GM06990 (cell line): ENCODE measurements at regions not wholly inside any gene's neighbourhood (a gene's known extent, or its start where the extent isn't known, plus 50 kb on each side); places are given as distances from the start of the nearest gene placed in this dataset.

Experiments
- DNase-seq: peaks from one replicate; pipeline ENCODE4 v3.0.0-alpha.2; 2011; ENCODE audit not compliant: insufficient read length; ENCODE audit errors: extremely low read depth
- H3K27me3 ChIP-seq: replicated peaks from 2 replicates; pipeline ENCODE4 v1.6.0; 2011; ENCODE audit warnings: low read length; ENCODE audit not compliant: control insufficient read depth, insufficient read depth
- H3K36me3 ChIP-seq: 2 replicates; pipeline ENCODE4 v1.5.1; 2011; ENCODE audit warnings: low read length; ENCODE audit not compliant: control insufficient read depth, insufficient read depth
- H3K4me3 ChIP-seq: replicated peaks from 2 replicates; pipeline ENCODE4 v1.5.1; 2011; ENCODE audit warnings: low read depth, mild to moderate bottlenecking, control low read depth, low read length
- TF ChIP-seq, protein P1 (sequence below): IDR thresholded peaks from 2 replicates; pipeline ENCODE4 v1.5.1; 2011; ENCODE audit warnings: low read length, control low read depth, mild to moderate bottlenecking, inconsistent platforms; ENCODE audit not compliant: insufficient read depth, poor library complexity, severe bottlenecking

DNA sequence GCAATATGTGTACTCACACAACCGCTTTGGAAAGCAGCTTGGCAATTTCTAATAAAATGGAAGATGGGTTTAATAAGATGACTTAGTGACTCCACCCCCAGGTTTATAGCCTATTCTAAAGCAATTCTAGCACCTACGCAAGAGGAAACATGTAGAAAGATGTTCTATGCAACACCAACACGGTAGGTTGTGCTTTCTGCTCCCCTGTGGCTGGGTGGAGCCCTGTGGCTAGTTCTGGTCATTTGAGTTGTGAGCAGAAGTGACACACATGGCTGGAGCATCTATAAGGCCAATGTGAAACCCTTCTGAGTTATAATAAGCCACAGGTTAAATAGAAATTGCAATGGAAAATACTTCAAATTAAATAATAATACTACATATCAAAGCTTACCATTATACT is 310.7 kb downstream of the CD83 start:
- Histone ChIP-seq H3K27me3 (no peaks in the 10 kb centered on the region; the same call in 1 of the 2 replicates), H3K4me3 (no peak overlapping the region), H3K36me3 (no peaks in the 10 kb centered on the region)
- no peak for DNase-seq
- TF ChIP-seq, protein P1, sequence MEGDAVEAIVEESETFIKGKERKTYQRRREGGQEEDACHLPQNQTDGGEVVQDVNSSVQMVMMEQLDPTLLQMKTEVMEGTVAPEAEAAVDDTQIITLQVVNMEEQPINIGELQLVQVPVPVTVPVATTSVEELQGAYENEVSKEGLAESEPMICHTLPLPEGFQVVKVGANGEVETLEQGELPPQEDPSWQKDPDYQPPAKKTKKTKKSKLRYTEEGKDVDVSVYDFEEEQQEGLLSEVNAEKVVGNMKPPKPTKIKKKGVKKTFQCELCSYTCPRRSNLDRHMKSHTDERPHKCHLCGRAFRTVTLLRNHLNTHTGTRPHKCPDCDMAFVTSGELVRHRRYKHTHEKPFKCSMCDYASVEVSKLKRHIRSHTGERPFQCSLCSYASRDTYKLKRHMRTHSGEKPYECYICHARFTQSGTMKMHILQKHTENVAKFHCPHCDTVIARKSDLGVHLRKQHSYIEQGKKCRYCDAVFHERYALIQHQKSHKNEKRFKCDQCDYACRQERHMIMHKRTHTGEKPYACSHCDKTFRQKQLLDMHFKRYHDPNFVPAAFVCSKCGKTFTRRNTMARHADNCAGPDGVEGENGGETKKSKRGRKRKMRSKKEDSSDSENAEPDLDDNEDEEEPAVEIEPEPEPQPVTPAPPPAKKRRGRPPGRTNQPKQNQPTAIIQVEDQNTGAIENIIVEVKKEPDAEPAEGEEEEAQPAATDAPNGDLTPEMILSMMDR, result no peak

DNA sequence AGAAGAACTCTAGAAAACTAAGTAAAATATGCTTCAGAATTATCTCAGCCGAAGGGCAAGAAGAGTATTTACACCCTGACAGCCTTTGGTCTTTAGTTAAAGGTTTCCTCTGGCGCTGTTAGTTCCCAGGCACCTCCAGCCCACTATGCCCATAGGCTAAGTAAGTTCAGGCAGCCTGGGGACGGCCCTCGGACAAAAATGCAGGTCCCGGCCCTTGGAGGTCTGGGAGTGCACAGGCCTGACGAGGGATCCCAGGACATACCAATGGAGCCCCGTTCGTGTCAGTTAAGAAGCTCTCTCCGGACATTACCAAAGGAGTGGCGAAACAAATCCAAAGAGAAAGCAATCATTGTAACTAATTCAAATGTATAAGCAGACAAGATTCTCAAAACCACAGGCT is 311.8 kb downstream of the CD83 start:
- Histone ChIP-seq H3K36me3 (no peaks in the 10 kb centered on the region), H3K4me3 (no peak overlapping the region), H3K27me3 (no peaks in the 10 kb centered on the region; the same call in 1 of the 2 replicates)
- TF ChIP-seq, protein P1, result no peak
- no peak for DNase-seq

DNA sequence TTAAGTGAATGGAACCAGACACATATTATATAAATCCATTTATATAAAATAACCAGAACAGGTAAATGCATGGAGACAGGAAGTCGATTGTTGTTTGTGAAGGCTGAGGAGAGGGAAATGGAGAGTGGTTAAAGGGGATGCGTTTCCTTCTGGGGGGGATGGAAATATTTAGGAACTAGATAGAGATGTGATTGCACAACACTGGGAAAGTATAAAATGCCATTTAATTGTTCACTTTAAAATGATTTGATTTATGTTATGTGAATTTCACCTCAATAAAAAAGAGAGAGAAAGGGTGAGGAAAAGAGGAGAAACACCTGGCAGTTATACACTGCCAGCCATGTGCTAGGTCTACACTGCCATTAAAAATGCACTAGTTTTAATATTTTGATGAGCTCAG is 312.6 kb downstream of the CD83 start:
- DNase-seq, result no peak

DNA sequence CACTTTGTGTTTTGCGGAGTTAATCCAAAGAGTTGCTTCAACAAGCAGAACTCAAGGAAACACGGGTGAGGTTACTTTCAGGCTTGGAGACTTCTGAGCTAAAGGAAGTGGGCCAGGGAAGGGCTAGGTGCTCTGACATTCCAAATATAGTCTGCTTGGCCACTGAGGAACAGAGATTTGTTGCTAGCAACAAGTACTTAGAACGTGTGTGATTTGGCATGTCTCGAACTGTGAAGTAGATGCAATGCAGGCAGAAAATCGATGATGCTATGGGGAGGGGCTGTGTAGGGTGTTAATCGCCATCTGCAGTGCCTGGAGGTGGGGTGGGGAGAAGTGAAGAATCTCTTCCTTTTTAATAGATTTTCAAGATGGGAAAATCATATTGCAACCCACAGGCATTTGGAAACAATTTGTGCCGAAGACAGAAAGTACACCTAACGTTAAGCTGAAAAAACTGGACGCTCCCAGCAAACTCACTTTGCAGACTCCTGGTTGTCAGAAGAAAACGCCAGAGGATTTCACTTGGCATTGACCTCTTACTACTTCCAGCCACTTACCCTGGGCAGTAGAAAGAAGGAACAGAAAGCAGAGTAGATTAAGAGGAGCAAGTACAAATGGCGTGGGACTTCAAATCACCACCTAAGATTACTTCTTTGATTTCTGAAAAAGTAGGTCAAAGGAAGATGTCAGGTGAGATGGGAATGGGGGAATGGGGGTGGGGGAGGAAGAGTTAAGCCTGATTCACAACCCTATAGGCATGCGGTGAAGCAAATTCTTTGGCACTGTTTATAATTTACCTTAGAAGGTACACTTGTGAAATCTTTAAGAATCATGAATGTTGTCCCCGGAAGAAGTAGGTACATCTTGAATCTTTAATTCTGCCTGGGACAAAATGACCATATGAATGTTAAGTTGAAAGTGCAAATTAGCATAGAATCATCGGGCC is 314.1 kb downstream of the CD83 start:
- Histone ChIP-seq H3K4me3 (no peak overlapping the region), H3K27me3 (no peaks in the 10 kb centered on the region; the same call in 1 of the 2 replicates), H3K36me3 (no peaks in the 10 kb centered on the region)
- DNase-seq, result no peak
- TF ChIP-seq, protein P1, result no peak

More for the DNA sequence above, 312.6 kb downstream of the CD83 start:
- Histone ChIP-seq H3K36me3 (no peaks in the 10 kb centered on the region), H3K4me3 (no peak overlapping the region), H3K27me3 (no peaks in the 10 kb centered on the region; the same call in 1 of the 2 replicates)
- TF ChIP-seq, protein P1, result no peak

DNA sequence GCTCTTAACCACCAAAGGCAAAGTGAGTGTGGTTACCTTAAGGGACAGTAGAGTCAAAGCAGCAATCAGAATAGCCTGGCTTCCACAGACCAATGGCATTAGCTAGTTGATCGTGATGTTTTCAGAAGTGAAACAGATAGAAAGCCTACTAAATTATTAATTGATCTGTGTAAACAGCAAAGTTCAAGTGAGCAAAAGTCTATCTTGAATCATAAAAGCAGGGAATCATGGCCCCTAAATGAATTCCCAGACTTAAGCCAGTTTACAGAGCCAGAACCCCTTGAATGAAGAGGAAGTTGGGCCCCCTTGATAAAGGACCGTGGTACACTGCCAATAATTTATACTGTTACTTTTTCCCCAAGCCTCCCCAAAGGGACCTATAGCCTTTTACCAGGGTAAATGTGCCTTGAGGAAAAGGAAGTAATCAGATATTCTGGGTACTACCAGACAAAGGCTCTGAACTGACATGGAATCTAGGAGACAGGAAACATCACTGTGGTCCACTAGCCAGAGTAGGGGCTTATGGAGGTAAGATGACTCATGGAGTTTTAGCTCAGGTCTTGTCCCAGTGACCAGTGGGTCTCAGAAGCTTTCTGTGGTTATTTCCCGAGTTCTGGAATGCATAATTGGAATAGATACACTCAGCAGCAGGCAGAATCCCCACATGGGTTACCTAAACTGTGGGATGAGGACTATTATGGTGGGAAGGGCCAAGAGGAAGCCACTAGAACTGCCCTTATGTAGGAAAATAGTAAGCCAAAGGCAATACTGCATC is 317.5 kb downstream of the CD83 start:
- TF ChIP-seq, protein P1, result no peak
- no peak overlapping the region for H3K4me3 ChIP-seq
- no peak for DNase-seq

More for the DNA sequence above, 317.5 kb downstream of the CD83 start:
- Histone ChIP-seq H3K36me3 (no peaks in the 10 kb centered on the region), H3K27me3 (no peaks in the 10 kb centered on the region)
